ENCODE measurements at regions not wholly inside any gene's neighbourhood (a gene's known extent, or its start where the extent isn't known, plus 50 kb on each side); places are given as distances from the start of the nearest gene placed in this dataset.

DNA sequence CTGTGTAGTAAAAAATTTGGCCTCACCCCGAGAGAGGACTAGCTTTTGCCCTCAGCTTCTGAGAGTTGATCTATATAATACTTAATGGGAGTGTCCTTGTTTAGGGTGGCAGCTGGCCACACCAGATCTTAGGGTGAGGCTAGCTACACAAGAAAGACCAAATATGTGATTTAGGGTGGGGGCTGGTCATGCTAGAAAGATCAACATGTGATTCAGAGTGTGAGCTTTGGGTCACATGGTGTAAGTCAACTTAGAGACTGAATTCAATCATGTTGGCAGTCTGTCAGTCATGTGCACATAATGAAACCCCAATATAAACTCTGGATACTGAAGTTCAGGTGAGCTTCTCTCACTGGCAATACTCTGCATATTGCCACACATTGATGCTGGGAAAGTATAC is 120.7 kb upstream of the DAZL start:
- Histone ChIP-seq H3K27me3 (ENCODE audit: control insufficient read depth, insufficient read depth, low read length) (no peaks in the 10 kb centered on the region), H3K27ac (ENCODE audit: low read depth, low read length) (no peak overlapping the region), H3K4me1 (ENCODE audit: control insufficient read depth, insufficient read depth, low read length) (no peaks in the 10 kb centered on the region), H3K4me3 (ENCODE audit: low read depth, low read length) (no peak overlapping the region), H3K9me3 (ENCODE audit: control insufficient read depth, insufficient read depth, low read length) (no peaks in the 10 kb centered on the region), H3K36me3 (ENCODE audit: control insufficient read depth, insufficient read depth, low read length) (no peaks in the 10 kb centered on the region)
- DNase-seq (ENCODE audit: low read depth in 4 of 6, low spot score in 6 of 6): no peak
- no CpG with 5 or more reads among the region's 1 CpG for WGBS (ENCODE audit: insufficient coverage)

- Histone ChIP-seq H3K4me1 (ENCODE audit: control insufficient read depth, insufficient read depth, low read length) (no peaks in the 10 kb centered on the region), H3K36me3 (ENCODE audit: control insufficient read depth, insufficient read depth, low read length) (no peaks in the 10 kb centered on the region), H3K27ac (ENCODE audit: low read depth, low read length) (no peak overlapping the region), H3K9me3 (ENCODE audit: control insufficient read depth, insufficient read depth, low read length) (no peaks in the 10 kb centered on the region), H3K4me3 (ENCODE audit: low read depth, low read length) (no peak overlapping the region), H3K27me3 (ENCODE audit: control insufficient read depth, insufficient read depth, low read length) (no peaks in the 10 kb centered on the region)
- DNase-seq (ENCODE audit: low read depth in 4 of 6, low spot score in 6 of 6): no peak
- WGBS (ENCODE audit: insufficient coverage): 100% methylated on average over 2 of the region's 4 CpGs
Measured at GRCh38 chr3:16728770-16729745, 123.8 kb upstream of the DAZL start.

DNA sequence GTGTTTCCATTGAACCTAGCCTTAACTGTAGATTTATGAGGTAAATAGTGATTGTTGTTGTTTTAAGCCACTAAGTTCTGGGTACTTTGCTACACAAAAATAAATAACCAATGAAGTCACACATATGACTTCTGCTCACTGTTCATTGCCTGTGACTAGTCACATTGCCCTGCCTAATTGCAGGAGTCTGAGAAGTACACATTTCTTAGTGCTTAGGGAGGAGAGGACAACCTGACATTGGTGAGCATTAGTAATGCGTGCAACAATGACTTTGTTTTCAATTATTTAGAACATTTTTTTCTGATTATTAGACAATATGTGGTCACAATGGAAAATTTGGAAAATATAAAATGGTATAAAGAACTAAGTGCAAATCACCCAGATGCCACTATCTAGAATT is 133.2 kb upstream of the DAZL start:
- WGBS (ENCODE audit: insufficient coverage): no CpG with 5 or more reads among the region's 1 CpG
- no peak overlapping the region for H3K4me3 ChIP-seq (ENCODE audit: low read depth, low read length)
- H3K27me3 ChIP-seq (ENCODE audit: control insufficient read depth, insufficient read depth, low read length): no peaks in the 10 kb centered on the region
- DNase-seq (ENCODE audit: low read depth in 4 of 6, low spot score in 6 of 6): no peak
- no peaks in the 10 kb centered on the region for H3K4me1 ChIP-seq (ENCODE audit: control insufficient read depth, insufficient read depth, low read length)
- H3K27ac ChIP-seq (ENCODE audit: low read depth, low read length): no peak overlapping the region
- no peaks in the 10 kb centered on the region for H3K36me3 ChIP-seq (ENCODE audit: control insufficient read depth, insufficient read depth, low read length)
- H3K9me3 ChIP-seq (ENCODE audit: control insufficient read depth, insufficient read depth, low read length): no peaks in the 10 kb centered on the region

- no peaks in the 10 kb centered on the region for H3K9me3 ChIP-seq (ENCODE audit: control insufficient read depth, insufficient read depth, low read length)
- H3K4me3 ChIP-seq (ENCODE audit: low read depth, low read length): no peak overlapping the region
- DNase-seq (ENCODE audit: low read depth in 4 of 6, low spot score in 6 of 6): no peak
- no peak overlapping the region for H3K27ac ChIP-seq (ENCODE audit: low read depth, low read length)
- H3K27me3 ChIP-seq (ENCODE audit: control insufficient read depth, insufficient read depth, low read length): no peaks in the 10 kb centered on the region
- WGBS (ENCODE audit: insufficient coverage): 60% methylated on average over 1 of the region's 5 CpGs
- no peaks in the 10 kb centered on the region for H3K4me1 ChIP-seq (ENCODE audit: control insufficient read depth, insufficient read depth, low read length)
- no peaks in the 10 kb centered on the region for H3K36me3 ChIP-seq (ENCODE audit: control insufficient read depth, insufficient read depth, low read length)
Measured at GRCh38 chr3:16739541-16740105, 134.4 kb upstream of the DAZL start.

- DNase-seq (ENCODE audit: low read depth in 4 of 6, low spot score in 6 of 6): no peak
- Histone ChIP-seq H3K27me3 (ENCODE audit: control insufficient read depth, insufficient read depth, low read length) (no peaks in the 10 kb centered on the region), H3K4me1 (ENCODE audit: control insufficient read depth, insufficient read depth, low read length) (no peaks in the 10 kb centered on the region), H3K36me3 (ENCODE audit: control insufficient read depth, insufficient read depth, low read length) (no peaks in the 10 kb centered on the region), H3K27ac (ENCODE audit: low read depth, low read length) (no peak overlapping the region), H3K4me3 (ENCODE audit: low read depth, low read length) (no peak overlapping the region), H3K9me3 (ENCODE audit: control insufficient read depth, insufficient read depth, low read length) (no peaks in the 10 kb centered on the region)
- no CpG with 5 or more reads among the region's 1 CpG for WGBS (ENCODE audit: insufficient coverage)
Measured at GRCh38 chr3:16740515-16740914, 135.3 kb upstream of the DAZL start.

GRCh38 chr3:16741103-16741758 is 136.0 kb upstream of the DAZL start:
- no peaks in the 10 kb centered on the region for H3K9me3 ChIP-seq (ENCODE audit: control insufficient read depth, insufficient read depth, low read length)
- H3K36me3 ChIP-seq (ENCODE audit: control insufficient read depth, insufficient read depth, low read length): no peaks in the 10 kb centered on the region
- H3K4me1 ChIP-seq (ENCODE audit: control insufficient read depth, insufficient read depth, low read length): no peaks in the 10 kb centered on the region
- no peak overlapping the region for H3K4me3 ChIP-seq (ENCODE audit: low read depth, low read length)
- 82% methylated on average over 2 of the region's 4 CpGs for WGBS (ENCODE audit: insufficient coverage)
- DNase-seq (ENCODE audit: low read depth in 4 of 6, low spot score in 6 of 6): no peak
- H3K27ac ChIP-seq (ENCODE audit: low read depth, low read length): no peak overlapping the region
- no peaks in the 10 kb centered on the region for H3K27me3 ChIP-seq (ENCODE audit: control insufficient read depth, insufficient read depth, low read length)

- H3K27ac ChIP-seq (ENCODE audit: low read depth, low read length): no peak overlapping the region
Measured at GRCh38 chr3:16741890-16742289, 136.7 kb upstream of the DAZL start.

DNA sequence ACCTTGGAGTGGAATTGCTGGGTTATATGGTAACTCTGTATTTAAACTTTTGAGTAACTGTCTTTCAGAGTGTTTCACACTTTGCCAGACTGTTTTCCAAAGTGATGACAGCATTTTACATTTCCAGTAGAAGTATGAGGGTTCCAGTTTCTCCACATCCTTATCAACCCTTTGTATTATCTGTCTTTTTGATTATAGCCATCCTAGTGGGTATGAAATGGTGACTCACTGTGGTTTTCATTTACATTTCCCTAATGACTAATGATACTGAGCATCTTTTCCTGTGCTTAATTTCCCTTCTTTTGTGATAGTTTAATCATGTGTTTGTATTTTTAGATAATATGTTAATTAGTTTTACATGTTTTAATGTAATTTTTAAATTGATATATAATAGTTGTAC is 138.1 kb upstream of the DAZL start:
- no peaks in the 10 kb centered on the region for H3K9me3 ChIP-seq (ENCODE audit: control insufficient read depth, insufficient read depth, low read length)
- no peaks in the 10 kb centered on the region for H3K36me3 ChIP-seq (ENCODE audit: control insufficient read depth, insufficient read depth, low read length)
- H3K4me1 ChIP-seq (ENCODE audit: control insufficient read depth, insufficient read depth, low read length): no peaks in the 10 kb centered on the region
- no peak for DNase-seq (ENCODE audit: low read depth in 4 of 6, low spot score in 6 of 6)
- no peak overlapping the region for H3K4me3 ChIP-seq (ENCODE audit: low read depth, low read length)
- H3K27ac ChIP-seq (ENCODE audit: low read depth, low read length): no peak overlapping the region
- H3K27me3 ChIP-seq (ENCODE audit: control insufficient read depth, insufficient read depth, low read length): no peaks in the 10 kb centered on the region

More at GRCh38 chr3:16741890-16742289, 136.7 kb upstream of the DAZL start:
- Histone ChIP-seq H3K27me3 (ENCODE audit: control insufficient read depth, insufficient read depth, low read length) (no peaks in the 10 kb centered on the region), H3K4me1 (ENCODE audit: control insufficient read depth, insufficient read depth, low read length) (no peaks in the 10 kb centered on the region), H3K4me3 (ENCODE audit: low read depth, low read length) (no peak overlapping the region), H3K36me3 (ENCODE audit: control insufficient read depth, insufficient read depth, low read length) (no peaks in the 10 kb centered on the region), H3K9me3 (ENCODE audit: control insufficient read depth, insufficient read depth, low read length) (no peaks in the 10 kb centered on the region)
- no peak for DNase-seq (ENCODE audit: low read depth in 4 of 6, low spot score in 6 of 6)
- WGBS (ENCODE audit: insufficient coverage): no CpG with 5 or more reads among the region's 4 CpGs

DNA sequence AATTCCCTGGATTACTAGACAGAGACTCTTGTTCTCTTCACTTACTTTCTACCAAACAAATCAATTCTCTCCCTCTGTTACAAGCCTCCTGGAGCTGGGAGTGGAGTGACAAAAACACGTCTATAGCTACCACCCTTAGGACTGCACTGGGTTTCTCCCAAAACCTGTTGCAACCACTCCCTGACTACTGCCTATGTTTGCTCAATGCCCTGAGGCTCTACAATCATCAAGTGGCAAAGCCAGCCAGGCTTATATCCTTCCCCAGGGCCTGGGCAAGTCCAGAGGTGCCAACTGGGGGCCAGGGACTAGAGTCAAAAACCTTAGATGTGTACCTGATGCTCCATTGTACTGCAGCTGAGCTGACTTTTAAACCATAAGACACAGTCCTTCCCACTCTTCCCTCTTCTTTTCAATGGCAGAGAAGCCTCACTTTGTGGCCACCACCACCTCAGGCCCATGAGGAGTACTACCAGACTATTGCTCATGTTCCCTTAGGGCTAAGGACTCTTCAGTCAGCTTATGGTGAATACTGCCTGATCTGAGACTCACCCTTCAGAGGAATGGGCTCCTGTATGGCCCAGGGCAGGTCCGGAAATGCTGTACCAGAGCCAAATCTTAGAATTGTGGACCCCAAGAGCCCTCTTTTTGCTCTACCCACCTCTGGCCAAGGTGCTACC is 125.4 kb upstream of the PLCL2 start:
- DNase-seq (ENCODE audit: low read depth in 4 of 6, low spot score in 6 of 6): no peak
- Histone ChIP-seq H3K36me3 (ENCODE audit: control insufficient read depth, insufficient read depth, low read length) (no peaks in the 10 kb centered on the region), H3K27me3 (ENCODE audit: control insufficient read depth, insufficient read depth, low read length) (no peaks in the 10 kb centered on the region), H3K4me1 (ENCODE audit: control insufficient read depth, insufficient read depth, low read length) (no peaks in the 10 kb centered on the region), H3K27ac (ENCODE audit: low read depth, low read length) (no peak overlapping the region), H3K9me3 (ENCODE audit: control insufficient read depth, insufficient read depth, low read length) (no peaks in the 10 kb centered on the region), H3K4me3 (ENCODE audit: low read depth, low read length) (no peak overlapping the region)
- WGBS (ENCODE audit: insufficient coverage): 75% methylated on average over 2 of the region's 2 CpGs
